ENCODE measurements at regions not wholly inside any gene's neighbourhood (a gene's known extent, or its start where the extent isn't known, plus 50 kb on each side); places are given as distances from the start of the nearest gene placed in this dataset.

GRCh38 chr5:114790403-114790792 is 379.3 kb downstream of the TRIM36 start (continued):
- no peak for TF ChIP-seq CTBP2 (IDR thresholded peaks at IDR 0.05; ENCODE audit: borderline replicate concordance, insufficient read depth, insufficient read length, low read length)

Measured in H1 (cell line).